ENCODE measurements at regions not wholly inside any gene's neighbourhood (a gene's known extent, or its start where the extent isn't known, plus 50 kb on each side); places are given as distances from the start of the nearest gene placed in this dataset.

DNA sequence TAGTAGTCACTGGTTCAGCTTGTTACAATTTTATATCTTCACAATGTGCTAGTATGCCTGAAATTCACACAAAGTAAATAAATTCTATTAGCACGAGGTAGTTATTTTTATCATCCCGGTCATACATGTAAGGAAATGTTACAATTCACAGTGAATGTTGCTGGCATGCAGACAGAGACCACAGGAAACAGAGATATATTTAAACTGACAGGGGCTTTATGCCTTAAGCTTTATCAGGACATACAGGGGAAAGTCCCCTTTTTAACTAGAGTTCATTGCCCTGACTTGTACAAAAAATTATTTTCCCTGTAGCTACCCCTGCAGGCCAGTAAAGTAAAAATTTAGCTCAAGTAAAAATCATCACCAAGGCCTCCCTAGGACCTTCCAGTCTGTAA is 712.0 kb upstream of the NRSN1 start:
- FAIRE-seq (no peak), DNase-seq (ENCODE audit: low spot score) (no peak), ATAC-seq (no peak; the same call in 2 of the 3 replicates)
- H3K27me3 ChIP-seq (ENCODE audit: control insufficient read depth in 1 of 2, insufficient read depth in 2 of 2, low read length in 2 of 2), result no peaks in the 10 kb centered on the region
- H3K4me3 ChIP-seq (replicated peaks in 1 of 3; ENCODE audit: insufficient read depth in 1 of 3, low read depth in 2 of 3, low read length in 3 of 3), result no peak overlapping the region
- intact Hi-C loops (cut with micrococcal nuclease; ENCODE audit: unreplicated experiment), result no loop called here
- in situ Hi-C loops (cut with HindIII; ENCODE audit: extremely low pct_ligation_motif_present, low pct_unique_long_range_greater_than_20kb), result no loop called here
- H4K20me1 ChIP-seq (ENCODE audit: insufficient read depth, low read length), result no peaks in the 10 kb centered on the region
- H3K9ac ChIP-seq (ENCODE audit: insufficient read depth, low read depth, low read length), result no peak overlapping the region
- 3% methylated on average over 2 of the region's 2 CpGs for WGBS (ENCODE audit: low lambda C conversion rate)
- CTCF ChIA-PET (ENCODE audit: low intra/inter-chr PET ratio, low total read pairs), result no interaction called here
- POLR2A ChIA-PET, result no interaction called here
- no peaks in the 10 kb centered on the region for H3K79me2 ChIP-seq (ENCODE audit: insufficient read depth, low read length)
- H3K4me1 ChIP-seq (ENCODE audit: insufficient read depth, low read length), result no peaks in the 10 kb centered on the region
- H3K27ac ChIP-seq (ENCODE audit: extremely low read length, insufficient read depth, low read length), result no peak overlapping the region
- no peaks in the 10 kb centered on the region for H3K36me3 ChIP-seq (replicated peaks in 1 of 2; ENCODE audit: control insufficient read depth in 1 of 2, insufficient read depth in 2 of 2, low read length in 2 of 2)
- TF ChIP-seq ZNF318 (CRISPR knock-in tag; IDR thresholded peaks at IDR 0.05), result no peak
- no peak for TF ChIP-seq ZFP1 (CRISPR knock-in tag; IDR thresholded peaks at IDR 0.05)
- TF ChIP-seq ZNF335 (CRISPR knock-in tag; IDR thresholded peaks at IDR 0.05), result no peak
- H2AFZ ChIP-seq (ENCODE audit: low read length), result no peak overlapping the region
- H3K9me3 ChIP-seq (ENCODE audit: low read length), result no peaks in the 10 kb centered on the region
- H3K4me2 ChIP-seq (ENCODE audit: low read depth, low read length), result no peak overlapping the region
- BruUV-seq (replicated peaks), result no TSS peak

Measured in HepG2 (cell line).